SK-N-MC (cell line): ENCODE measurements at regions not wholly inside any gene's neighbourhood (a gene's known extent, or its start where the extent isn't known, plus 50 kb on each side); places are given as distances from the start of the nearest gene placed in this dataset.
"Not testable (repeated sequence)": the region's sequence is repeated elsewhere in the genome, so short reads cannot be mapped to it uniquely, and the experiment has no call there.

ENCODE experiments used
- DNase-seq: peaks from one replicate; pipeline ENCODE4 v3.0.0-alpha.2; 2011; ENCODE audit warnings: low read depth, low spot score
- H3K27ac ChIP-seq: fragments of 200-600 bp; sonication (generic); 2 replicates; pipeline ENCODE4 v1.5.1; 2016; ENCODE audit warnings: mixed run types
- H3K36me3 ChIP-seq: fragments of 200-600 bp; sonication (generic); 2 replicates; pipeline ENCODE4 v1.6.1; 2017; ENCODE audit warnings: antibody characterized with exemption, low read length, mixed read lengths; ENCODE audit not compliant: insufficient read depth
- H3K4me3 ChIP-seq: fragments of 200-600 bp; sonication (generic); 2 replicates; pipeline ENCODE4 v1.5.1; 2016
- H3K9ac ChIP-seq: fragments of 200-600 bp; sonication (generic); 2 replicates; pipeline ENCODE4 v1.8.0; 2017; ENCODE audit warnings: mixed run types, mixed read lengths; ENCODE audit not compliant: insufficient read length
- H3K9me3 ChIP-seq: fragments of 200-600 bp; sonication (generic); 2 replicates; pipeline ENCODE4 v1.6.1; 2017; ENCODE audit warnings: low read depth, mild to moderate bottlenecking, antibody characterized with exemption, low read length, moderate library complexity, mixed read lengths
- EZH2 ChIP-seq: fragments of 200-600 bp; sonication (generic); IDR thresholded peaks from one replicate; pipeline ENCODE4 v1.6.1; 2017; ENCODE audit warnings: antibody characterized with exemption
- FOXP2 ChIP-seq: optimal IDR thresholded peaks from 2 replicates; pipeline ENCODE3; 2011; ENCODE audit warnings: mild to moderate bottlenecking, moderate library complexity; ENCODE audit not compliant: insufficient read depth; ENCODE audit errors: extremely low read length, control extremely low read depth
- POLR2AphosphoS5 ChIP-seq: IDR thresholded peaks from 2 replicates; pipeline ENCODE4 v1.6.1; 2012; ENCODE audit warnings: mild to moderate bottlenecking, low read depth, low read length, borderline replicate concordance

DNA sequence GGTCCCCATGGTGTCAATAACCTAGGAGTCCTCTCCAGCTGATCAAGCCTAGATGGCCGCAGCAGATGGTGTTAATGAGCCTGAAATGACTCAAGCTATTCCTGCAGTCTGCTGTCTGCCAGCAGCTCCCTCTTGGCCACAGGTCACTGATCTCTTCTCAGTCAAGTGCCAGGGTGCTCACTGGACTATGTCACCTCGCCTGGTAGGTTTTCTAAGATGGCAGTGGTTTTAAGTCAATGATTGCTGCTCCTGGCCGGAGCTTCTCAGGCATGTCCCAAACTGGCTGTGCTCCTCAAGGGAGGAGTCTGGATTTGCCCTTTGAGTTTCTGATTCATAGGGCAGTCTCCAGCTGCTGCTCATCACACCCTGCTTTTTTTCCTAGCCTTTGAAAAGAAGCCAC lies 58.6 kb upstream of the SHISA6 start:
- no peaks in the 10 kb centered on the region for H3K9me3 ChIP-seq
- H3K36me3 ChIP-seq, result no peaks in the 10 kb centered on the region
- H3K27ac ChIP-seq, result no peak overlapping the region
- DNase-seq, result no peak
- no peak overlapping the region for H3K9ac ChIP-seq
- H3K4me3 ChIP-seq, result no peak overlapping the region
- TF ChIP-seq POLR2AphosphoS5 (no peak), EZH2 (no peak), FOXP2 (no peak)

DNA sequence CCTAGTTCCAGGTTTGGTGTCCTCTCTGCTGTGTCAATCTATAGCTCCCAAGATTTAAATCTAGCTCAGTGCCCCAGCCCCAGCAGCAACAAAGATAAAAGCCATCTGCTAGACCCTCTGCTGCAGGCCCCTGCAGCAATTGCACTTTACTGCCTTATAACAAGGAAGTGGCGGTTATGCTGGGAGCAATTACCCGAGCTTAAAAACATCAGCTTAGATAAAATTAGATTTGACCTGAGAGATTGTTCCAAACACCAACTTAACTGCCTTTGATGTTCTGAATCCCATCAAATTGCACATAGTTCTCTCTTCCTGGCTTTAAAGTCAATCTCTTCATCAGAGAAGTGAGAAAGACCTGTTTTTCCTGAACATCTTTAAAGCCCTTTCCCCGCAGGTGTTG lies 62.4 kb upstream of the SHISA6 start:
- H3K9me3 ChIP-seq, result no peaks in the 10 kb centered on the region
- H3K4me3 ChIP-seq, result no peak overlapping the region
- H3K36me3 ChIP-seq, result no peaks in the 10 kb centered on the region
- no peak overlapping the region for H3K27ac ChIP-seq
- TF ChIP-seq FOXP2, result no peak
- no peak for TF ChIP-seq EZH2
- no peak for TF ChIP-seq POLR2AphosphoS5
- no peak overlapping the region for H3K9ac ChIP-seq
- no peak for DNase-seq

DNA sequence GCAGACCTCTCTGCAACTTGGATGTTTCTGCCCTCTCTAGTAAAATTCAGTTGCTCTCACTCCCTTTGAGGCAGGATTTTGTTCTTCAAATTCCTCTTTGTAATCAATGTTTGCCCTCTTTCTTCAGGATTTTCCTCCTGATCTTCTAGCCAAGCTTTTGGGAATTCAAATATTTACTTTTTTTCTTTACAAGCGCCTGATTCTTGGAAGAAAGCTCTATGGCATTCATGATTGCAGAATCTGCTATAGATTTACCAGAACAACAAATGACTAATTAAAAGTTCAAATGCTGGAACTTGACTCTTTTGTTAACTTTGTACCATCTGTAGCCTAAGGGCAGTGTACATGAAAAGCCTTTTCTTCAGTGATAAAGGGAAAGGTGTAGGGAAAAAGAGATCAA lies 63.7 kb upstream of the SHISA6 start:
- H3K9ac ChIP-seq, result no peak overlapping the region
- no peak for DNase-seq
- no peak overlapping the region for H3K27ac ChIP-seq
- no peaks in the 10 kb centered on the region for H3K36me3 ChIP-seq
- no peak for TF ChIP-seq POLR2AphosphoS5
- TF ChIP-seq FOXP2, result no peak
- TF ChIP-seq EZH2, result no peak
- H3K4me3 ChIP-seq, result no peak overlapping the region
- no peaks in the 10 kb centered on the region for H3K9me3 ChIP-seq

DNA sequence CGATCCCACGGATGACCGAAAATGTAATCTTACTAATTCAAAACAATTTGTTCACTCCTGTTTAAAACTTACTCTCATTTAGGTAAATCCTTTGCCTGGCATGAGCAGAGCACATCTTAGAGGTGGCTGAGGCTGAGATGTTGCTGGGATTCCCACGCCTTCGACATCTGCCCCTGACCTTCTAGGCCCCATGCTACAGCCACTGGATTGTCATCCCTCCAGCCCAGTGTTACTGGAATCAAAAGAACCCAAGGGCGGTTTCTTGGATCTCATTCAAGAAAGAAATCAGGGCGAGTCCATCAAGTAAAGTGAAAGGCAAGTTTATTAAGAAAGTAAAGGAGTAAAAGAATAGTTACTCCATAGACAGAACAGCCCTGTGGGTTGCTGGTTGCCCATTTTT lies 64.5 kb upstream of the SHISA6 start:
- Histone ChIP-seq H3K4me3 (no peak overlapping the region), H3K9me3 (no peaks in the 10 kb centered on the region), H3K9ac (no peak overlapping the region), H3K27ac (no peak overlapping the region), H3K36me3 (no peaks in the 10 kb centered on the region)
- DNase-seq, result no peak
- TF ChIP-seq FOXP2 (no peak), EZH2 (no peak), POLR2AphosphoS5 (no peak)

DNA sequence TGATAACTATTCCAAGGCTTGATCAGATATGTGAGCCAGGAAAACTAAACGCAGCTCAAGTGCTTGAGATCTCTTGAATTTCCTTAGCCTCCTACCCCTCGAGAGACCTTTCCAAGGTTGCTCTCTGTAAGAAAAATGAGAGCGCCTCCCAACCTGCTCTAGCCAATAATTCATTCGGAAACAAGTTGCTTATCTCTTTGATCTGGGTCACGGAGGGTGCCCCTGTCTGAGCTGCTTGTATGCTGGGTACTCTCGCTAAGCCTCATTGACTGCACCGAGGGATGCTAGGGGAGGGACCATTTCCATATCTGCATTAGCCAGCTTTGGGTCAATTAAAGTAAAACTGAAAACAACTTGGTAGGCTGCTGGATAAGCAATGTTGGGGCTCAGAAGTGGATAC lies 70.1 kb upstream of the SHISA6 start:
- DNase-seq, result no peak
- Histone ChIP-seq H3K9me3 (no peaks in the 10 kb centered on the region), H3K36me3 (no peaks in the 10 kb centered on the region), H3K9ac (no peak overlapping the region), H3K4me3 (no peak overlapping the region), H3K27ac (no peak overlapping the region)
- TF ChIP-seq EZH2 (no peak), POLR2AphosphoS5 (no peak), FOXP2 (no peak)

DNA sequence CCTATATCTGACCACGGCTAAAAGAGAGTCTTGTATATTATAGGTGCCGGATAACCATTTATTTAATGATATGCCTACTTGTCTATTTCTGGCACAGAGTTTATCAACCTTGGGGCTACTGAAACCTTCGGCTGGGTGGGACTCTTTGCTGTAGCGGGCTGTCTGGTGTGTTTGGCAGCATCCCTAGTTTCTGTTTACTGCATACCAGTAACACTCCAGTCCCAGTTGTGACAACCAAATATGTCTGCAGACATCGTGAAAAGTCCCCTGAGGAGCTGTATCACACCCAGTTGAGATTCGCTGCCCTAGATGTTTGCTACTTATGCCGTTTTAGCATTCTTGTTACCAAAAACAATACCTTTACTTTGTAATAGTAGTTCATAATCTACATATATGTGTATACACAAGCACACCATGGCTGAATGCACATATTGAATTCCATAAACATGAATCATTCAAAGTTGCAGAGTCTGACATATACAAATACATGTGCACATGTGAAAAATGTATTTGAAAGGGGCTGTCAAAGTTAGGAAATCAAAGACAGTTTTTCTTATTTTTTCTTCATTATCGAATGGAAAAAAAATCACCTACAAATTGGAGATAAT lies 89.1 kb upstream of the SHISA6 start:
- no peak for DNase-seq
- H3K36me3 ChIP-seq, result no peaks in the 10 kb centered on the region
- no peak for TF ChIP-seq EZH2
- no peak for TF ChIP-seq POLR2AphosphoS5
- no peak for TF ChIP-seq FOXP2
- no peaks in the 10 kb centered on the region for H3K9me3 ChIP-seq
- H3K27ac ChIP-seq, result no peak overlapping the region
- no peak overlapping the region for H3K9ac ChIP-seq
- H3K4me3 ChIP-seq, result no peak overlapping the region

DNA sequence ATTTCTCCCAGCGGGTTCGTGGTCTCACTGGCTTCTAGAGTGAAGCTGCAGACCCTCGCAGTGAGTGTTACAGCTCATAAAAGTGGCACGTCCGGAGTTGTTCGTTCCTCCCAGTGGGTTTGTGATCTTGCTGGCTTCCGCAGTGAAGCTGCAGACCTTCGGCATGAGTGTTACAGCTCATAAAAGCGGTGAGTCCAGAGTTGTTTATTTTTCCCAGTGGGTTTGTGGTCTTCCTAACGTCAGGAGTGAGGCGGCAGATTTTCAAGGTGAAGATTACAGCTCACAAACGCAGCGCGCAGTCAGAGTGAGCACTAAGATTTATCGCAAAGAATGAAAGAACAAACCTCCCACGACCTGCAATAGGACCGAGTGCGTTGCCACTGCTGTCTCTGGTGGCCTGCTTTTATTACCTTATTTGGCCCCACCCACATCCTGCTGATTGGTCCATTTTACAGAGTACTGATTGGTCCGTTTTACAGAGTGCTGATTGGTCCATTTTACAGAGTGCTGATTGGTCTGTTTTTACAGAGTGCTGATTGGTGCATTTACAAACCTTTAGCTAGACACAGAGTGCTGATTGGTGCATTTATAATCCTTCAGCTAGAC lies 90.0 kb upstream of the SHISA6 start:
- not testable (repeated sequence) for H3K9me3 ChIP-seq, H3K4me3 ChIP-seq, DNase-seq, H3K27ac ChIP-seq, H3K36me3 ChIP-seq, H3K9ac ChIP-seq

DNA sequence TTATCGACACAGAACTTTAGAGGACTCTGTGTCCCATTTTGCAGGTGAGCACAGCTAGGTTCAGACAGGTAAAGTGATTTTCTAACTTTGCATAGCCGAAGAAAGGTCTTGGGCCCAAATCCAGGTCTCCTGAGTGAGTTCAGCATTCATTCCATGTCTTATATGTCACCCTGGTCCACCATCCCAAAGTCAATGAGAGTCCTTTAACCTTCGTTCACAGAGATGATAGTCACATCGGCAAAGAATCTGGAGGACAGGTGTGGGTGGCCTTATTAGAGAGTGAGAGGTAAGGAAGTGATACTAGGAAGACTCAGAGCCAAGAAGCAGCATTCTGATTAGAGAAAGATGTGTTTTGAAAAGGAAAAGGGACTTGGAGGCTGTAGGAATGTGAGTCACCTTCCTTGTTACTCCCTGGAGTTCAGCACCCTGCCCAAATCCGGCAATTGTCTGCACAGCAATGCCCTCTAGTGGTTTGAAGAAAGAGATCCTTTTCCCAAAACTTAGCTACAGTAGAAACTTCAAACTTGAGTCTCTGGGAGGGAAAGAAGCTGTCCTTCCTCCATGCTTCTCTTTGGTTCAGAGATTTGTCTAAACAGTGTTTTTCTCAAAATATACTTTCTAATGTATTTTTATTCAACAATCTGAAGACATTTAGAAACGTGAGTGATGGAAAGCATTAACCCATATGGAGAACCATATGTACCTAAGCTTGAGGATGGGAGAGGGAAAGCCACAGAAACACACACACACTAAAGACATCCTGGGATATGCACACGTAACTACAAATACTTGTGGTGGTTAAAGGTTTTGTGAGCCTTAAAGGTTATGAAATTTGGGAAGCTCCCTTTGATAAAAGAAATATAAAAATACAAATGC lies 96.4 kb upstream of the SHISA6 start:
- Histone ChIP-seq H3K9me3 (no peaks in the 10 kb centered on the region), H3K4me3 (no peak overlapping the region), H3K36me3 (no peaks in the 10 kb centered on the region), H3K9ac (no peak overlapping the region), H3K27ac (no peak overlapping the region)
- no peak for TF ChIP-seq FOXP2
- TF ChIP-seq POLR2AphosphoS5, result no peak
- TF ChIP-seq EZH2, result no peak
- no peak for DNase-seq
